ENCODE measurements at regions not wholly inside any gene's neighbourhood (a gene's known extent, or its start where the extent isn't known, plus 50 kb on each side); places are given as distances from the start of the nearest gene placed in this dataset.

DNA sequence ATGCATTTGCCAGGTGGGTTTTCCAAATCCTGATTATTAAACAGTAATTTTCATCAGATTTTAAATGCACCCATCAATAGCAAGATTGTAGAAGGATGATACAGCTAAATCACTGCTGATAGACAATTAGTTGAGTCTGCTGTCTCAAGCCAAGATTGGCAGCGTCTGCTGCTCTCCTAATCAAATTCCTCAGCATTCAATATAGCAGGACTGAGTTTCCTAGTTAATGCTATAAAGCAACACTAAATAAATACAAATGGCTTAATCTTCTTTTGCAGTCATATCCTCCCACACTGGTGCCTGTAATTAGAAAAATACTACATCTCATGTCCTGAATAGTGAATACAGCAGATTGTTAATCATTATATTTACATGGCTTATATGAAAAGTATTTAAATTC, 1028.8 kb downstream of the ADGRL2 start:
- TF ChIP-seq, protein P1, sequence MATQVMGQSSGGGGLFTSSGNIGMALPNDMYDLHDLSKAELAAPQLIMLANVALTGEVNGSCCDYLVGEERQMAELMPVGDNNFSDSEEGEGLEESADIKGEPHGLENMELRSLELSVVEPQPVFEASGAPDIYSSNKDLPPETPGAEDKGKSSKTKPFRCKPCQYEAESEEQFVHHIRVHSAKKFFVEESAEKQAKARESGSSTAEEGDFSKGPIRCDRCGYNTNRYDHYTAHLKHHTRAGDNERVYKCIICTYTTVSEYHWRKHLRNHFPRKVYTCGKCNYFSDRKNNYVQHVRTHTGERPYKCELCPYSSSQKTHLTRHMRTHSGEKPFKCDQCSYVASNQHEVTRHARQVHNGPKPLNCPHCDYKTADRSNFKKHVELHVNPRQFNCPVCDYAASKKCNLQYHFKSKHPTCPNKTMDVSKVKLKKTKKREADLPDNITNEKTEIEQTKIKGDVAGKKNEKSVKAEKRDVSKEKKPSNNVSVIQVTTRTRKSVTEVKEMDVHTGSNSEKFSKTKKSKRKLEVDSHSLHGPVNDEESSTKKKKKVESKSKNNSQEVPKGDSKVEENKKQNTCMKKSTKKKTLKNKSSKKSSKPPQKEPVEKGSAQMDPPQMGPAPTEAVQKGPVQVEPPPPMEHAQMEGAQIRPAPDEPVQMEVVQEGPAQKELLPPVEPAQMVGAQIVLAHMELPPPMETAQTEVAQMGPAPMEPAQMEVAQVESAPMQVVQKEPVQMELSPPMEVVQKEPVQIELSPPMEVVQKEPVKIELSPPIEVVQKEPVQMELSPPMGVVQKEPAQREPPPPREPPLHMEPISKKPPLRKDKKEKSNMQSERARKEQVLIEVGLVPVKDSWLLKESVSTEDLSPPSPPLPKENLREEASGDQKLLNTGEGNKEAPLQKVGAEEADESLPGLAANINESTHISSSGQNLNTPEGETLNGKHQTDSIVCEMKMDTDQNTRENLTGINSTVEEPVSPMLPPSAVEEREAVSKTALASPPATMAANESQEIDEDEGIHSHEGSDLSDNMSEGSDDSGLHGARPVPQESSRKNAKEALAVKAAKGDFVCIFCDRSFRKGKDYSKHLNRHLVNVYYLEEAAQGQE (IDR thresholded peaks at IDR 0.05; ENCODE audit: low read depth), result no peak
- TF ChIP-seq RAD21 (IDR thresholded peaks at IDR 0.05; ENCODE audit: low read depth), result no peak
- TF ChIP-seq NFIC (IDR thresholded peaks at IDR 0.05), result no peak
- no peak for TF ChIP-seq YY1 (IDR thresholded peaks at IDR 0.05; ENCODE audit: low read depth)
- TF ChIP-seq CREB1 (IDR thresholded peaks at IDR 0.05; ENCODE audit: low read depth), result no peak
- no peak for TF ChIP-seq CEBPB (IDR thresholded peaks at IDR 0.05)
- no peak for TF ChIP-seq TEAD4 (IDR thresholded peaks at IDR 0.05)
- TF ChIP-seq TAF1 (IDR thresholded peaks at IDR 0.05; ENCODE audit: low read depth), result no peak

DNA sequence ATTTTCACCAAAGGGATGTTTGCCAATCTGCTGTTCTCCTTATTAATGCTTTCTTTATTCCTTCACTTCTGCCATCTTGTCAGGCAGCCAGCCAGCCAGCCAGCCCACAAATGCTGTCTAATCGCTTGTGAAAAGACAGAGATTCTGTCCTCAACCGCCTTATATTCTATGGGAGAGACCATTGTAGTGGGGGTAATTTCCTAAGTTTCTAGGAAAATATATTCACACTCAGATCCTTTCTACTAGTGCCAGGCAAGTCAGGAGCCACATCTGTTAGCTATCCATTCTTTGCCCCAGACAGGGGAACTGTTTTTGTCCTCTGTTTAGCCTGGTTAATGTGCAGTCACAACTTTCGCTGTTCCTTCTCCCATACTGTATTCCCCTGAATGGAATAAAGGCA, 1023.1 kb downstream of the ADGRL2 start:
- TF ChIP-seq TCF12 (IDR thresholded peaks at IDR 0.05; ENCODE audit: low read depth) (no peak), TAF1 (IDR thresholded peaks at IDR 0.05; ENCODE audit: low read depth) (no peak), ZBTB7A (IDR thresholded peaks at IDR 0.05; ENCODE audit: low read depth) (no peak), CREB1 (IDR thresholded peaks at IDR 0.05; ENCODE audit: low read depth) (no peak), CEBPB (IDR thresholded peaks at IDR 0.05) (no peak), EP300 (IDR thresholded peaks at IDR 0.05; ENCODE audit: borderline replicate concordance) (no peak), RAD21 (IDR thresholded peaks at IDR 0.05; ENCODE audit: low read depth) (no peak), EGR1 (IDR thresholded peaks at IDR 0.05) (no peak), TEAD4 (IDR thresholded peaks at IDR 0.05) (no peak), NFIC (IDR thresholded peaks at IDR 0.05) (no peak), YY1 (IDR thresholded peaks at IDR 0.05; ENCODE audit: low read depth) (no peak), FOXM1 (IDR thresholded peaks at IDR 0.05; ENCODE audit: borderline replicate concordance, low read depth) (no peak)
- TF ChIP-seq, protein P1 (IDR thresholded peaks at IDR 0.05; ENCODE audit: low read depth), result no peak
- TF ChIP-seq, protein P2, sequence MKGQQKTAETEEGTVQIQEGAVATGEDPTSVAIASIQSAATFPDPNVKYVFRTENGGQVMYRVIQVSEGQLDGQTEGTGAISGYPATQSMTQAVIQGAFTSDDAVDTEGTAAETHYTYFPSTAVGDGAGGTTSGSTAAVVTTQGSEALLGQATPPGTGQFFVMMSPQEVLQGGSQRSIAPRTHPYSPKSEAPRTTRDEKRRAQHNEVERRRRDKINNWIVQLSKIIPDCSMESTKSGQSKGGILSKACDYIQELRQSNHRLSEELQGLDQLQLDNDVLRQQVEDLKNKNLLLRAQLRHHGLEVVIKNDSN (IDR thresholded peaks at IDR 0.05), result no peak
- TF ChIP-seq, protein P3, sequence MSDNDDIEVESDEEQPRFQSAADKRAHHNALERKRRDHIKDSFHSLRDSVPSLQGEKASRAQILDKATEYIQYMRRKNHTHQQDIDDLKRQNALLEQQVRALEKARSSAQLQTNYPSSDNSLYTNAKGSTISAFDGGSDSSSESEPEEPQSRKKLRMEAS (IDR thresholded peaks at IDR 0.05), result no peak

DNA sequence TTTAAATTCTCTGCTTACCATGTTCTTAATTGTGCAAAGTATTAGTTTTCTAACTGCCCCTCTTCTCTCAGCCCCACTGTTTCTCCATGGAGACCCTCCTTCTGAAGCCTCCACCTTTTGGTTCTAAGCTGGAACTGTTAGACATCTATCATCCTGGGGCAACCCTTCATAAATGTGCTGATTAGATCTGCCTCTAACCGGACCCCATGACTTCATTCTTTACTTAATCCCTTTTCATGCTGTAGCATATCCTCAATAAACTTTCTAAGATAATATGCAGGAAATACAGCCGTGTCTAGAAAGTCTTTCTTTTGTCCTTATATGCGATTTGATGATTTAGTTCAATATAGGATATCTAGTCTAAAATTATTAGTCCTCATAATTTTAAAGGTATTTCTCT, 1020.1 kb downstream of the ADGRL2 start:
- no peak for TF ChIP-seq CREB1 (IDR thresholded peaks at IDR 0.05; ENCODE audit: low read depth)
- TF ChIP-seq, protein P3 (IDR thresholded peaks at IDR 0.05), result no peak
- no peak for TF ChIP-seq RAD21 (IDR thresholded peaks at IDR 0.05; ENCODE audit: low read depth)
- no peak for TF ChIP-seq TEAD4 (IDR thresholded peaks at IDR 0.05)
- TF ChIP-seq YY1 (IDR thresholded peaks at IDR 0.05; ENCODE audit: low read depth), result no peak
- no peak for TF ChIP-seq FOXM1 (IDR thresholded peaks at IDR 0.05; ENCODE audit: borderline replicate concordance, low read depth)
- TF ChIP-seq CEBPB (IDR thresholded peaks at IDR 0.05), result no peak
- no peak for TF ChIP-seq EP300 (IDR thresholded peaks at IDR 0.05; ENCODE audit: borderline replicate concordance)

DNA sequence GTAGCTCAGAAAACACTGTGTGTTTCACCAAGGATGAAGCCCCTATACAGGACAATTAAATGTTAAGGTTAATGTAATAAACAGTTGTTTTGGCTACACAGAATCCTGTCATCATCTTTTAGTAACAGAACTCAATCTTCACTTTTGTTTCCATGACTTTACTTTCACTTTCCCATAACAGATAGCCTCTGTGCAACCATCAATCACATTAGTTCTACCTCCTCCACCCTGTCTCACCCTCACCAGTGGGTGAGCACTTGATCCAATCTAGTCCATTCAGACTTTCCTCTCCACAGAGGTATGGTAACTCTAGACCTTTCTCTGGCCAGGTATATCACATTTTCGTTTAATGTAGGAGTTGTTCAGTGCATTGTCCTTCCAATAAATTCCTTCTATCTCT, 1018.5 kb downstream of the ADGRL2 start:
- no peak for TF ChIP-seq EGR1 (IDR thresholded peaks at IDR 0.05)

DNA sequence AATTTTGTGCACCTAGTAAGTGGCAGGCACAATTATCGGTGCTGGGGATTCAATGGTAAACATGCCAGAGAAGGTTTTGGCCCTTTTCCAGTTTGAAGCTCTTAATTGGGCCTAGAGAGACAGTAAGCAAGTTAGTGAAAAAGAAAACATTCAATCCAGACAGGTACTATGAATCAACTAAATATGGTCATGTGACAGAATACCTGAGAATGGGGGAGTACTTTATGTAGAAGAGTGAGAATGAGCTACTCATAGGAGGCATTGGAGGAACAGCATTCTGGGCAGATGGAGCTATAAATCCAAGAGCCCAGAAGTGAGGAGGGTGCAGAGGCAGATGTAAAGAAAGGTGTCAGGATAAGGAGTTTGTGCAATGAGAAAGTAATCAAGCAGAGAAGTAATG, 1017.9 kb downstream of the ADGRL2 start:
- no peak for TF ChIP-seq TEAD4 (IDR thresholded peaks at IDR 0.05)
- no peak for TF ChIP-seq RAD21 (IDR thresholded peaks at IDR 0.05; ENCODE audit: low read depth)
- no peak for TF ChIP-seq EP300 (IDR thresholded peaks at IDR 0.05; ENCODE audit: borderline replicate concordance)
- no peak for TF ChIP-seq CREB1 (IDR thresholded peaks at IDR 0.05; ENCODE audit: low read depth)
- no peak for TF ChIP-seq ZBTB7A (IDR thresholded peaks at IDR 0.05; ENCODE audit: low read depth)
- TF ChIP-seq TAF1 (IDR thresholded peaks at IDR 0.05; ENCODE audit: low read depth), result no peak
- TF ChIP-seq, protein P3 (IDR thresholded peaks at IDR 0.05), result no peak
- TF ChIP-seq, protein P1 (IDR thresholded peaks at IDR 0.05; ENCODE audit: low read depth), result no peak
- TF ChIP-seq TCF12 (IDR thresholded peaks at IDR 0.05; ENCODE audit: low read depth), result no peak

Measured in Ishikawa (cell line).